GM21576 (cell line): ENCODE measurements at regions not wholly inside any gene's neighbourhood (a gene's known extent, or its start where the extent isn't known, plus 50 kb on each side); places are given as distances from the start of the nearest gene placed in this dataset.
A peak's percentile ranks its signal among the peaks of the same experiment; 100 is the strongest.
"Not testable (repeated sequence)": the region's sequence is repeated elsewhere in the genome, so short reads cannot be mapped to it uniquely, and the experiment has no call there.

Experiments used
- ATAC-seq: cut with Tn5 transposase; IDR thresholded peaks from one replicate; pipeline ENCODE4 v1.9.1; 2021; ENCODE audit warnings: mild to moderate bottlenecking, moderate library complexity; ENCODE audit not compliant: unreplicated experiment

GRCh38 chr6:121748850-121749249, 313.4 kb downstream of the GJA1 start:
- ATAC-seq, result no peak

- no peak for ATAC-seq
Measured at GRCh38 chr6:121755485-121755884, 320.0 kb downstream of the GJA1 start.

- no peak for ATAC-seq
Measured at GRCh38 chr6:121756666-121757065, 321.2 kb downstream of the GJA1 start.

GRCh38 chr6:121759370-121759769, 323.9 kb downstream of the GJA1 start:
- ATAC-seq, result no peak

- ATAC-seq, result no peak
Measured at GRCh38 chr6:121760191-121760590, 324.7 kb downstream of the GJA1 start.

- ATAC-seq, result no peak
Measured at GRCh38 chr6:121760745-121761144, 325.3 kb downstream of the GJA1 start.

- ATAC-seq, result peak; percentile 70
Measured at GRCh38 chr6:121764493-121764892, 329.0 kb downstream of the GJA1 start.

- no peak for ATAC-seq
Measured at GRCh38 chr6:121765060-121765459, 329.6 kb downstream of the GJA1 start.

GRCh38 chr6:121767211-121767610, 331.8 kb downstream of the GJA1 start:
- no peak for ATAC-seq

- no peak for ATAC-seq
Measured at GRCh38 chr6:121770943-121771342, 335.5 kb downstream of the GJA1 start.

GRCh38 chr6:121771937-121772720, 336.7 kb downstream of the GJA1 start:
- peak; percentile 83 for ATAC-seq

- ATAC-seq, result no peak
Measured at GRCh38 chr6:121776054-121776453, 340.6 kb downstream of the GJA1 start.

GRCh38 chr6:121780325-121781321, 345.2 kb downstream of the GJA1 start:
- no peak for ATAC-seq

GRCh38 chr6:121791396-121792315, 356.2 kb downstream of the GJA1 start:
- ATAC-seq, result no peak

GRCh38 chr6:121794630-121795029, 359.2 kb downstream of the GJA1 start:
- ATAC-seq, result no peak

GRCh38 chr6:121797598-121797997, 362.2 kb downstream of the GJA1 start:
- ATAC-seq, result not testable (repeated sequence)

GRCh38 chr6:121798126-121798525, 362.7 kb downstream of the GJA1 start:
- ATAC-seq, result not testable (repeated sequence)

- ATAC-seq, result no peak
Measured at GRCh38 chr6:121799574-121799973, 364.1 kb downstream of the GJA1 start.

- no peak for ATAC-seq
Measured at GRCh38 chr6:121800047-121800446, 364.6 kb downstream of the GJA1 start.

GRCh38 chr6:121806116-121806515, 370.7 kb downstream of the GJA1 start:
- ATAC-seq, result no peak

GRCh38 chr6:121809211-121809610, 373.8 kb downstream of the GJA1 start:
- ATAC-seq, result no peak
